ENCODE measurements at regions not wholly inside any gene's neighbourhood (a gene's known extent, or its start where the extent isn't known, plus 50 kb on each side); places are given as distances from the start of the nearest gene placed in this dataset.

DNA sequence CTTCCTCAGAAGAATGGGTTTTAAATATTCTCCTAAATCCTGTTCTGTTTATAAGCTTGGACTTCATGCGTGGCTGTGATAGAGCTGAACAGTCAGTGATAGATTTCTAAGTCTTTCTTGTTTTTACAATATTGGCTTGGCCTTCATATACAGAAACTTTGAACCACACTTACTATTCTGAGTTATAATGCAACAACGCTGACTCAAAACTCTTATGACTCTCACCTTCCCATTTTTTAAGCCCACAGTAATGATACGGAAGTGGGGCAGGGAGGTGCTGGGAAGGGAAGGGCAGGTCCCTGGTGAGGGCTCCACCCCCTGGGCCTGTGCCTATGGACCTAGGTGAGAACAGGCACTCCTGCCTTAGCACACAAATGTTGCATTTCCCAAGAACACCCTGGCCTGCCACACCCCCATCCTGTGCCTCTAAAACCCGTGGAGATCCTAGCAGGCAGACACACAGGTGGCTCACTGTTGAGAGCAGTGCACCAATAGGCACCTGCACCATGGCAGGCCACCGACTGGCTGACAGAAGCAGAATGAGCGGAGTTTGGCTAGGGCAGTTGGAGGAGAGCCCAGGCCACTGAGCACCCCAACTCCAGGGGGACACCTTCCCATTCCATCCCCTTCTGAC lies 376.7 kb downstream of the GABRG2 start:
- TF ChIP-seq, protein P1, sequence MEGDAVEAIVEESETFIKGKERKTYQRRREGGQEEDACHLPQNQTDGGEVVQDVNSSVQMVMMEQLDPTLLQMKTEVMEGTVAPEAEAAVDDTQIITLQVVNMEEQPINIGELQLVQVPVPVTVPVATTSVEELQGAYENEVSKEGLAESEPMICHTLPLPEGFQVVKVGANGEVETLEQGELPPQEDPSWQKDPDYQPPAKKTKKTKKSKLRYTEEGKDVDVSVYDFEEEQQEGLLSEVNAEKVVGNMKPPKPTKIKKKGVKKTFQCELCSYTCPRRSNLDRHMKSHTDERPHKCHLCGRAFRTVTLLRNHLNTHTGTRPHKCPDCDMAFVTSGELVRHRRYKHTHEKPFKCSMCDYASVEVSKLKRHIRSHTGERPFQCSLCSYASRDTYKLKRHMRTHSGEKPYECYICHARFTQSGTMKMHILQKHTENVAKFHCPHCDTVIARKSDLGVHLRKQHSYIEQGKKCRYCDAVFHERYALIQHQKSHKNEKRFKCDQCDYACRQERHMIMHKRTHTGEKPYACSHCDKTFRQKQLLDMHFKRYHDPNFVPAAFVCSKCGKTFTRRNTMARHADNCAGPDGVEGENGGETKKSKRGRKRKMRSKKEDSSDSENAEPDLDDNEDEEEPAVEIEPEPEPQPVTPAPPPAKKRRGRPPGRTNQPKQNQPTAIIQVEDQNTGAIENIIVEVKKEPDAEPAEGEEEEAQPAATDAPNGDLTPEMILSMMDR (conservative IDR thresholded peaks at IDR 0.05; ENCODE audit: low read depth in 2 of 2): no peak
- TF ChIP-seq, protein P2, sequence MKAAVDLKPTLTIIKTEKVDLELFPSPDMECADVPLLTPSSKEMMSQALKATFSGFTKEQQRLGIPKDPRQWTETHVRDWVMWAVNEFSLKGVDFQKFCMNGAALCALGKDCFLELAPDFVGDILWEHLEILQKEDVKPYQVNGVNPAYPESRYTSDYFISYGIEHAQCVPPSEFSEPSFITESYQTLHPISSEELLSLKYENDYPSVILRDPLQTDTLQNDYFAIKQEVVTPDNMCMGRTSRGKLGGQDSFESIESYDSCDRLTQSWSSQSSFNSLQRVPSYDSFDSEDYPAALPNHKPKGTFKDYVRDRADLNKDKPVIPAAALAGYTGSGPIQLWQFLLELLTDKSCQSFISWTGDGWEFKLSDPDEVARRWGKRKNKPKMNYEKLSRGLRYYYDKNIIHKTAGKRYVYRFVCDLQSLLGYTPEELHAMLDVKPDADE (IDR thresholded peaks at IDR 0.05): no peak
- TF ChIP-seq, protein P3, sequence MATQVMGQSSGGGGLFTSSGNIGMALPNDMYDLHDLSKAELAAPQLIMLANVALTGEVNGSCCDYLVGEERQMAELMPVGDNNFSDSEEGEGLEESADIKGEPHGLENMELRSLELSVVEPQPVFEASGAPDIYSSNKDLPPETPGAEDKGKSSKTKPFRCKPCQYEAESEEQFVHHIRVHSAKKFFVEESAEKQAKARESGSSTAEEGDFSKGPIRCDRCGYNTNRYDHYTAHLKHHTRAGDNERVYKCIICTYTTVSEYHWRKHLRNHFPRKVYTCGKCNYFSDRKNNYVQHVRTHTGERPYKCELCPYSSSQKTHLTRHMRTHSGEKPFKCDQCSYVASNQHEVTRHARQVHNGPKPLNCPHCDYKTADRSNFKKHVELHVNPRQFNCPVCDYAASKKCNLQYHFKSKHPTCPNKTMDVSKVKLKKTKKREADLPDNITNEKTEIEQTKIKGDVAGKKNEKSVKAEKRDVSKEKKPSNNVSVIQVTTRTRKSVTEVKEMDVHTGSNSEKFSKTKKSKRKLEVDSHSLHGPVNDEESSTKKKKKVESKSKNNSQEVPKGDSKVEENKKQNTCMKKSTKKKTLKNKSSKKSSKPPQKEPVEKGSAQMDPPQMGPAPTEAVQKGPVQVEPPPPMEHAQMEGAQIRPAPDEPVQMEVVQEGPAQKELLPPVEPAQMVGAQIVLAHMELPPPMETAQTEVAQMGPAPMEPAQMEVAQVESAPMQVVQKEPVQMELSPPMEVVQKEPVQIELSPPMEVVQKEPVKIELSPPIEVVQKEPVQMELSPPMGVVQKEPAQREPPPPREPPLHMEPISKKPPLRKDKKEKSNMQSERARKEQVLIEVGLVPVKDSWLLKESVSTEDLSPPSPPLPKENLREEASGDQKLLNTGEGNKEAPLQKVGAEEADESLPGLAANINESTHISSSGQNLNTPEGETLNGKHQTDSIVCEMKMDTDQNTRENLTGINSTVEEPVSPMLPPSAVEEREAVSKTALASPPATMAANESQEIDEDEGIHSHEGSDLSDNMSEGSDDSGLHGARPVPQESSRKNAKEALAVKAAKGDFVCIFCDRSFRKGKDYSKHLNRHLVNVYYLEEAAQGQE (IDR thresholded peaks at IDR 0.05; ENCODE audit: unreplicated experiment): no peak
- TF ChIP-seq EZH2 (IDR thresholded peaks at IDR 0.05; ENCODE audit: low read depth, unreplicated experiment): no peak
- no peak for TF ChIP-seq ZNF114 (CRISPR knock-in tag; IDR thresholded peaks at IDR 0.05)
- no peak for TF ChIP-seq POLR2AphosphoS5 (IDR thresholded peaks at IDR 0.05; ENCODE audit: low read depth)
- no peak for TF ChIP-seq JUNB (IDR thresholded peaks at IDR 0.05; ENCODE audit: unreplicated experiment)
- TF ChIP-seq STAT1 (IDR thresholded peaks at IDR 0.05; ENCODE audit: unreplicated experiment): no peak
- TF ChIP-seq CREB1 (CRISPR knock-in tag; IDR thresholded peaks at IDR 0.05; ENCODE audit: low read depth): no peak
- TF ChIP-seq ZNF331 (CRISPR knock-in tag; IDR thresholded peaks at IDR 0.05; ENCODE audit: low read depth): no peak
- TF ChIP-seq EZH2phosphoT487 (IDR thresholded peaks at IDR 0.05; ENCODE audit: unreplicated experiment): no peak
- no peak for TF ChIP-seq NANOG (IDR thresholded peaks at IDR 0.05; ENCODE audit: borderline replicate concordance)
- no peak for TF ChIP-seq ZNF462 (CRISPR knock-in tag; IDR thresholded peaks at IDR 0.05)

Measured in GM23338 (cell line).